SK-N-MC (cell line): ENCODE measurements at regions not wholly inside any gene's neighbourhood (a gene's known extent, or its start where the extent isn't known, plus 50 kb on each side); places are given as distances from the start of the nearest gene placed in this dataset.

Experiments used
- EZH2 ChIP-seq: fragments of 200-600 bp; sonication (generic); IDR thresholded peaks from one replicate; pipeline ENCODE4 v1.6.1; 2017; ENCODE audit warnings: antibody characterized with exemption
- FOXP2 ChIP-seq: optimal IDR thresholded peaks from 2 replicates; pipeline ENCODE3; 2011; ENCODE audit warnings: mild to moderate bottlenecking, moderate library complexity; ENCODE audit not compliant: insufficient read depth; ENCODE audit errors: extremely low read length, control extremely low read depth
- POLR2AphosphoS5 ChIP-seq: IDR thresholded peaks from 2 replicates; pipeline ENCODE4 v1.6.1; 2012; ENCODE audit warnings: mild to moderate bottlenecking, low read depth, low read length, borderline replicate concordance

GRCh38 chr4:126113058-126113457 is 798.3 kb downstream of the FAT4 start:
- TF ChIP-seq POLR2AphosphoS5 = no peak
- TF ChIP-seq EZH2 = no peak
- TF ChIP-seq FOXP2 = no peak
